Prostate gland (tissue), 2 donors: ENCODE measurements at regions not wholly inside any gene's neighbourhood (a gene's known extent, or its start where the extent isn't known, plus 50 kb on each side); places are given as distances from the start of the nearest gene placed in this dataset.

Source experiments
- CTCF ChIP-seq, 4 experiments: fragments of 200-600 bp in 2 of 4; fragments of 450-650 bp in 2 of 4; sonication (generic) in 2 of 4; IDR thresholded peaks; 1 replicate in 3 of 4; 2 replicates in 1 of 4; pipeline ENCODE4 v1.5.1; 2016 to 2019; ENCODE audit warnings: antibody characterized with exemption in 4 of 4, mild to moderate bottlenecking in 2 of 4, moderate library complexity in 2 of 4
- POLR2AphosphoS5 ChIP-seq: sonication (generic); formaldehyde crosslinking; IDR thresholded peaks from one replicate; pipeline ENCODE4 v1.6.1; 2017; ENCODE audit warnings: antibody characterized with exemption

GRCh38 chr6:147986846-147987245 lies 355.8 kb upstream of the SASH1 start:
- no peak for TF ChIP-seq CTCF (IDR thresholded peaks at IDR 0.05)
- TF ChIP-seq POLR2AphosphoS5 = no peak
